Stomach (tissue), 8 donors: ENCODE measurements at regions not wholly inside any gene's neighbourhood (a gene's known extent, or its start where the extent isn't known, plus 50 kb on each side); places are given as distances from the start of the nearest gene placed in this dataset.

Experiments
- DNase-seq, 2 donors: peaks; one replicate each; pipeline versions ENCODE4 v3.0.0 to v3.0.0-alpha.2; 2013 to 2019
- H3K27ac ChIP-seq, 5 donors: fragments of 200-600 bp in 4 of 5; sonication (generic) in 4 of 5; one replicate each; pipeline ENCODE4 v1.5.1; 2013 to 2019; ENCODE audit warnings: mild to moderate bottlenecking in 1 of 5, moderate library complexity in 1 of 5
- H3K27me3 ChIP-seq, 3 donors: fragments of 200-600 bp; sonication (generic); one replicate each; pipeline ENCODE4 v1.5.1; 2017 to 2019; ENCODE audit warnings: mixed run types in 1 of 3
- H3K36me3 ChIP-seq, 4 donors: fragments of 200-600 bp; sonication (generic); 1 replicate in 3 of 4; 2 replicates in 1 of 4; pipeline ENCODE4 v1.5.1; 2016 to 2019
- H3K4me1 ChIP-seq, 4 donors: fragments of 200-600 bp; sonication (generic); one replicate each; pipeline ENCODE4 v1.5.1; 2016 to 2019
- H3K4me3 ChIP-seq, 4 donors: fragments of 200-600 bp; sonication (generic) in 3 of 4; one replicate each; pipeline ENCODE4 v1.5.1; 2016 to 2019; ENCODE audit warnings: mild to moderate bottlenecking in 1 of 4
- H3K9me3 ChIP-seq, 4 donors: fragments of 200-600 bp; sonication (generic); one replicate each; pipeline ENCODE4 v1.5.1; 2016 to 2019
- CTCF ChIP-seq, 7 experiments: fragments of 450-650 bp in 4 of 7; fragments of 200-600 bp in 3 of 7; sonication (generic) in 3 of 7; IDR thresholded peaks; one replicate each; pipeline ENCODE4 v1.5.1; 2016 to 2019; ENCODE audit warnings: antibody characterized with exemption in 7 of 7, control low read depth in 2 of 7, mild to moderate bottlenecking in 1 of 7
- EP300 ChIP-seq: sonication (generic); formaldehyde crosslinking; IDR thresholded peaks from one replicate; pipeline ENCODE4 v1.6.1; 2017; ENCODE audit warnings: antibody characterized with exemption
- POLR2A ChIP-seq, 4 donors: fragments of 450-650 bp; IDR thresholded peaks; one replicate each; pipeline ENCODE4 v1.6.1; 2016; ENCODE audit warnings: antibody characterized with exemption in 4 of 4, control low read depth in 2 of 4, mild to moderate bottlenecking in 1 of 4, moderate library complexity in 1 of 4
- POLR2AphosphoS5 ChIP-seq, 3 donors: sonication (generic); formaldehyde crosslinking; IDR thresholded peaks; one replicate each; pipeline ENCODE4 v1.6.1; 2016; ENCODE audit warnings: antibody characterized with exemption in 3 of 3
- WGBS, 5 donors: extraction: QIAGEN DNeasy Blood & Tissue Kit in 3 of 5; methylation state at CpG; one replicate each; pipeline versions ENCODE4 v1.1.5 to v1.1.7; 2013 to 2018; 5-methylcytosine and 5-hydroxymethylcytosine counted together
- intact Hi-C: fragments of 100-400 bp; cut with DNase I; formaldehyde crosslinking; loops from one replicate; pipeline ENCODE4 v1.15.1; 2023; ENCODE audit warnings: low total_unique reads
- donor health status: healthy with polysubstance abuse.
- donor health status: Bipolar disorder and iron deficiency.
- donor health status: healthy.

- peaks cover 0 to 20% (median 9%) of the 10 kb centered on the region in 4 donors for H3K4me1 ChIP-seq
- TF ChIP-seq POLR2A (IDR thresholded peaks at IDR 0.05), result no peak
- TF ChIP-seq POLR2AphosphoS5 (IDR thresholded peaks at IDR 0.05), result no peak
- no peak for TF ChIP-seq CTCF (IDR thresholded peaks at IDR 0.05)
- no peak for TF ChIP-seq EP300
These were observed 112.5 kb upstream of the SH3BP4 start for GRCh38 chr2:234839285-234839684.

GRCh38 chr2:234836271-234836670 lies 115.5 kb upstream of the SH3BP4 start:
- WGBS, 5 donors, result 49 to 64% (median 56%) methylated on average over 5 of the region's 5 CpGs
- H3K27ac ChIP-seq, result no peak overlapping the region

More at GRCh38 chr2:234839285-234839684, 112.5 kb upstream of the SH3BP4 start:
- no peaks in the 10 kb centered on the region for H3K27me3 ChIP-seq
- no peak overlapping the region for H3K27ac ChIP-seq
- DNase-seq, result no peak
- WGBS, 5 donors, result 66 to 91% (median 85%) methylated on average over 4 of the region's 4 CpGs
- H3K36me3 ChIP-seq, result no peaks in the 10 kb centered on the region
- no peaks in the 10 kb centered on the region for H3K9me3 ChIP-seq
- intact Hi-C loops, result no loop called here
- H3K4me3 ChIP-seq, result no peak overlapping the region

GRCh38 chr2:234835738-234836137 lies 116.1 kb upstream of the SH3BP4 start:
- H3K27ac ChIP-seq, result no peak overlapping the region
- 73 to 87% (median 77%) methylated on average over 4 of the region's 4 CpGs for WGBS, 5 donors
- no peaks in the 10 kb centered on the region for H3K27me3 ChIP-seq
- no peak for DNase-seq
- TF ChIP-seq EP300 (no peak), POLR2AphosphoS5 (IDR thresholded peaks at IDR 0.05) (no peak), POLR2A (IDR thresholded peaks at IDR 0.05) (no peak), CTCF (IDR thresholded peaks at IDR 0.05) (no peak)
- peaks cover 0 to 9% (median 6%) of the 10 kb centered on the region in 4 donors for H3K4me1 ChIP-seq
- no peaks in the 10 kb centered on the region for H3K9me3 ChIP-seq
- H3K4me3 ChIP-seq, result no peak overlapping the region
- intact Hi-C loops, result no loop called here
- H3K36me3 ChIP-seq, result no peaks in the 10 kb centered on the region

More at GRCh38 chr2:234836271-234836670, 115.5 kb upstream of the SH3BP4 start:
- peaks cover 0 to 14% (median 8%) of the 10 kb centered on the region in 4 donors for H3K4me1 ChIP-seq
- no peaks in the 10 kb centered on the region for H3K36me3 ChIP-seq
- TF ChIP-seq CTCF (IDR thresholded peaks at IDR 0.05), result no peak
- no peak for TF ChIP-seq POLR2A (IDR thresholded peaks at IDR 0.05)
- TF ChIP-seq POLR2AphosphoS5 (IDR thresholded peaks at IDR 0.05), result no peak
- no peak for TF ChIP-seq EP300
- intact Hi-C loops, result no loop called here
- no peaks in the 10 kb centered on the region for H3K27me3 ChIP-seq
- no peak for DNase-seq
- H3K9me3 ChIP-seq, result no peaks in the 10 kb centered on the region
- no peak overlapping the region for H3K4me3 ChIP-seq

GRCh38 chr2:234834228-234834923 lies 117.4 kb upstream of the SH3BP4 start:
- Histone ChIP-seq H3K9me3 (no peaks in the 10 kb centered on the region), H3K4me3 (no peak overlapping the region), H3K27ac (no peak overlapping the region), H3K36me3 (no peaks in the 10 kb centered on the region), H3K27me3 (no peaks in the 10 kb centered on the region), H3K4me1 (no peaks in the 10 kb centered on the region)
- TF ChIP-seq POLR2AphosphoS5 (IDR thresholded peaks at IDR 0.05), result no peak
- no peak for TF ChIP-seq EP300
- TF ChIP-seq CTCF (IDR thresholded peaks at IDR 0.05), result no peak
- TF ChIP-seq POLR2A (IDR thresholded peaks at IDR 0.05), result no peak
- DNase-seq, result no peak
- intact Hi-C loops, result no loop called here
- 74 to 81% (median 77%) methylated on average over 7 of the region's 7 CpGs for whole genome bisulfite sequencing, 5 donors
